ENCODE measurements at regions not wholly inside any gene's neighbourhood (a gene's known extent, or its start where the extent isn't known, plus 50 kb on each side); places are given as distances from the start of the nearest gene placed in this dataset.

- Histone ChIP-seq H3K27me3 (ENCODE audit: insufficient read depth, low read length) (no peaks in the 10 kb centered on the region), H2AFZ (ENCODE audit: low read depth, low read length) (no peak overlapping the region), H3K4me1 (ENCODE audit: insufficient read depth, low read length) (peaks cover 7% of the 10 kb centered on the region)
Measured at GRCh38 chr4:57249083-57249482, 138.9 kb upstream of the IGFBP7 start.

GRCh38 chr4:57243076-57243475 lies 132.9 kb upstream of the IGFBP7 start:
- Histone ChIP-seq H2AFZ (ENCODE audit: low read depth, low read length) (no peak overlapping the region), H3K36me3 (ENCODE audit: insufficient read depth, low read length) (no peaks in the 10 kb centered on the region), H3K4me3 (ENCODE audit: low read length) (no peak overlapping the region), H3K9me3 (ENCODE audit: low read length) (no peaks in the 10 kb centered on the region), H3K4me1 (ENCODE audit: insufficient read depth, low read length) (no peaks in the 10 kb centered on the region), H3K27me3 (ENCODE audit: insufficient read depth, low read length) (no peaks in the 10 kb centered on the region)

More at GRCh38 chr4:57249083-57249482, 138.9 kb upstream of the IGFBP7 start:
- Histone ChIP-seq H3K4me3 (ENCODE audit: low read length) (no peak overlapping the region), H3K36me3 (ENCODE audit: insufficient read depth, low read length) (no peaks in the 10 kb centered on the region), H3K9me3 (ENCODE audit: low read length) (no peaks in the 10 kb centered on the region)

- H3K27me3 ChIP-seq (ENCODE audit: insufficient read depth, low read length) = no peaks in the 10 kb centered on the region
- H3K4me1 ChIP-seq (ENCODE audit: insufficient read depth, low read length) = peaks cover 12% of the 10 kb centered on the region
- H3K9me3 ChIP-seq (ENCODE audit: low read length) = no peaks in the 10 kb centered on the region
- no peak overlapping the region for H2AFZ ChIP-seq (ENCODE audit: low read depth, low read length)
- no peaks in the 10 kb centered on the region for H3K36me3 ChIP-seq (ENCODE audit: insufficient read depth, low read length)
- H3K4me3 ChIP-seq (ENCODE audit: low read length) = no peak overlapping the region
Measured at GRCh38 chr4:57234252-57234775, 124.1 kb upstream of the IGFBP7 start.

GRCh38 chr4:57233386-57233785 lies 123.2 kb upstream of the IGFBP7 start:
- Histone ChIP-seq H3K27me3 (ENCODE audit: insufficient read depth, low read length) (no peaks in the 10 kb centered on the region), H3K36me3 (ENCODE audit: insufficient read depth, low read length) (no peaks in the 10 kb centered on the region), H3K9me3 (ENCODE audit: low read length) (no peaks in the 10 kb centered on the region), H3K4me3 (ENCODE audit: low read length) (no peak overlapping the region), H2AFZ (ENCODE audit: low read depth, low read length) (no peak overlapping the region), H3K4me1 (ENCODE audit: insufficient read depth, low read length) (peaks cover 12% of the 10 kb centered on the region)

- no peaks in the 10 kb centered on the region for H3K27me3 ChIP-seq (ENCODE audit: insufficient read depth, low read length)
- H3K4me1 ChIP-seq (ENCODE audit: insufficient read depth, low read length) = peaks cover 12% of the 10 kb centered on the region
- H3K36me3 ChIP-seq (ENCODE audit: insufficient read depth, low read length) = no peaks in the 10 kb centered on the region
- no peaks in the 10 kb centered on the region for H3K9me3 ChIP-seq (ENCODE audit: low read length)
- no peak overlapping the region for H3K4me3 ChIP-seq (ENCODE audit: low read length)
- H2AFZ ChIP-seq (ENCODE audit: low read depth, low read length) = no peak overlapping the region
Measured at GRCh38 chr4:57231781-57232180, 121.6 kb upstream of the IGFBP7 start.

- no peak overlapping the region for H2AFZ ChIP-seq (ENCODE audit: low read depth, low read length)
- H3K4me1 ChIP-seq (ENCODE audit: insufficient read depth, low read length) = no peaks in the 10 kb centered on the region
- no peaks in the 10 kb centered on the region for H3K27me3 ChIP-seq (ENCODE audit: insufficient read depth, low read length)
- H3K4me3 ChIP-seq (ENCODE audit: low read length) = no peak overlapping the region
- no peaks in the 10 kb centered on the region for H3K36me3 ChIP-seq (ENCODE audit: insufficient read depth, low read length)
- no peaks in the 10 kb centered on the region for H3K9me3 ChIP-seq (ENCODE audit: low read length)
Measured at GRCh38 chr4:57220734-57221133, 110.5 kb upstream of the IGFBP7 start.

- Histone ChIP-seq H3K9me3 (ENCODE audit: low read length) (no peaks in the 10 kb centered on the region), H3K36me3 (ENCODE audit: insufficient read depth, low read length) (no peaks in the 10 kb centered on the region), H3K27me3 (ENCODE audit: insufficient read depth, low read length) (no peaks in the 10 kb centered on the region)
Measured at GRCh38 chr4:57220172-57220571, 110.0 kb upstream of the IGFBP7 start.

GRCh38 chr4:57219431-57219830 lies 109.2 kb upstream of the IGFBP7 start:
- no peaks in the 10 kb centered on the region for H3K36me3 ChIP-seq (ENCODE audit: insufficient read depth, low read length)

More at GRCh38 chr4:57220172-57220571, 110.0 kb upstream of the IGFBP7 start:
- Histone ChIP-seq H3K4me3 (ENCODE audit: low read length) (no peak overlapping the region), H2AFZ (ENCODE audit: low read depth, low read length) (no peak overlapping the region), H3K4me1 (ENCODE audit: insufficient read depth, low read length) (no peaks in the 10 kb centered on the region)

GRCh38 chr4:57214654-57215411 lies 104.6 kb upstream of the IGFBP7 start:
- Histone ChIP-seq H2AFZ (ENCODE audit: low read depth, low read length) (no peak overlapping the region), H3K4me3 (ENCODE audit: low read length) (no peak overlapping the region), H3K27me3 (ENCODE audit: insufficient read depth, low read length) (no peaks in the 10 kb centered on the region), H3K4me1 (ENCODE audit: insufficient read depth, low read length) (no peaks in the 10 kb centered on the region), H3K9me3 (ENCODE audit: low read length) (no peaks in the 10 kb centered on the region), H3K36me3 (ENCODE audit: insufficient read depth, low read length) (no peaks in the 10 kb centered on the region)

More at GRCh38 chr4:57219431-57219830, 109.2 kb upstream of the IGFBP7 start:
- no peaks in the 10 kb centered on the region for H3K9me3 ChIP-seq (ENCODE audit: low read length)
- no peak overlapping the region for H2AFZ ChIP-seq (ENCODE audit: low read depth, low read length)
- H3K4me1 ChIP-seq (ENCODE audit: insufficient read depth, low read length) = no peaks in the 10 kb centered on the region
- H3K27me3 ChIP-seq (ENCODE audit: insufficient read depth, low read length) = no peaks in the 10 kb centered on the region
- no peak overlapping the region for H3K4me3 ChIP-seq (ENCODE audit: low read length)

GRCh38 chr4:57211131-57211530 lies 100.9 kb upstream of the IGFBP7 start:
- no peaks in the 10 kb centered on the region for H3K4me1 ChIP-seq (ENCODE audit: insufficient read depth, low read length)
- H3K9me3 ChIP-seq (ENCODE audit: low read length) = no peaks in the 10 kb centered on the region
- no peak overlapping the region for H3K4me3 ChIP-seq (ENCODE audit: low read length)
- no peaks in the 10 kb centered on the region for H3K36me3 ChIP-seq (ENCODE audit: insufficient read depth, low read length)
- H2AFZ ChIP-seq (ENCODE audit: low read depth, low read length) = no peak overlapping the region
- no peaks in the 10 kb centered on the region for H3K27me3 ChIP-seq (ENCODE audit: insufficient read depth, low read length)

GRCh38 chr4:57206172-57206571 lies 96.0 kb upstream of the IGFBP7 start:
- Histone ChIP-seq H2AFZ (ENCODE audit: low read depth, low read length) (no peak overlapping the region), H3K4me3 (ENCODE audit: low read length) (no peak overlapping the region), H3K36me3 (ENCODE audit: insufficient read depth, low read length) (no peaks in the 10 kb centered on the region), H3K9me3 (ENCODE audit: low read length) (peaks cover 2% of the 10 kb centered on the region), H3K4me1 (ENCODE audit: insufficient read depth, low read length) (peaks cover under 1% of the 10 kb centered on the region), H3K27me3 (ENCODE audit: insufficient read depth, low read length) (no peaks in the 10 kb centered on the region)

GRCh38 chr4:57205580-57205979 lies 95.4 kb upstream of the IGFBP7 start:
- Histone ChIP-seq H3K27me3 (ENCODE audit: insufficient read depth, low read length) (no peaks in the 10 kb centered on the region), H3K4me3 (ENCODE audit: low read length) (no peak overlapping the region), H3K4me1 (ENCODE audit: insufficient read depth, low read length) (peaks cover 6% of the 10 kb centered on the region), H2AFZ (ENCODE audit: low read depth, low read length) (no peak overlapping the region), H3K36me3 (ENCODE audit: insufficient read depth, low read length) (no peaks in the 10 kb centered on the region), H3K9me3 (ENCODE audit: low read length) (peaks cover 2% of the 10 kb centered on the region)

- Histone ChIP-seq H3K4me1 (ENCODE audit: insufficient read depth, low read length) (peaks cover 8% of the 10 kb centered on the region), H3K9me3 (ENCODE audit: low read length) (peaks cover 2% of the 10 kb centered on the region), H3K27me3 (ENCODE audit: insufficient read depth, low read length) (no peaks in the 10 kb centered on the region), H3K4me3 (ENCODE audit: low read length) (no peak overlapping the region), H2AFZ (ENCODE audit: low read depth, low read length) (no peak overlapping the region), H3K36me3 (ENCODE audit: insufficient read depth, low read length) (no peaks in the 10 kb centered on the region)
Measured at GRCh38 chr4:57200799-57201327, 90.7 kb upstream of the IGFBP7 start.
